ENCODE measurements at regions not wholly inside any gene's neighbourhood (a gene's known extent, or its start where the extent isn't known, plus 50 kb on each side); places are given as distances from the start of the nearest gene placed in this dataset.
"Not testable (repeated sequence)": the region's sequence is repeated elsewhere in the genome, so short reads cannot be mapped to it uniquely, and the experiment has no call there.

DNA sequence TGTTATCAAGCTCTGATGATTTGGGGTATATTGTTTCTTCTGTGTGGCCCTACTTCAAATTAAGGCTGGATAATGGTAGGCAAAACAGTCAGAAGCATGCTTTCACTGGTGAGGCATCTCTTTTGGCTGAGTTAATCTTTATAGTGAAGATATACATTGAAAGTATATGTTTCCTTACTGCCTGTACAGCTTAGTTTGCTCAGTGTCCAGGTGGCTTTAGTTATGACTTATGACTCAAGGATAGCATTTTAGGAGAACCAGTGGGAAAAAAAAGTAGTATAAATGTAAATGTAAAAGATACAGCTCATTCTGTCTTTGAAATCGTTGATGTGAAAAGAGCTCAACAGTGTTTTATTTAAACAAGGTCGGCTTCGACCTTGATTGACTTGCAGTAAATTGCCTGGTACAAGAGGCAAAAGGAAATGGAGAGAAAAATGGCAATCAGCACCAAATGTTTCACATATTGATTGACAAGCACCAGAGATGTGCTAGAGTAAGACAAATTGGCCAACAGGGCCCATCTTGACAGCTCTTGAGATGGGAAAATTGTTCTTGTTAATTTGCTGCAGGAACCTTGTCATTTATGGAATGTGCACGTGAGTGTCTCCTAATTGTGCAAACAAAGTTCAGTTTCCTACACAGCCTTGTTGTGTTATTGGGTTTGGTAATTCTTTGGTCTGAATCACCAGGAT is 447.4 kb upstream of the WWC1 start:
- DNase-seq: no peak

DNA sequence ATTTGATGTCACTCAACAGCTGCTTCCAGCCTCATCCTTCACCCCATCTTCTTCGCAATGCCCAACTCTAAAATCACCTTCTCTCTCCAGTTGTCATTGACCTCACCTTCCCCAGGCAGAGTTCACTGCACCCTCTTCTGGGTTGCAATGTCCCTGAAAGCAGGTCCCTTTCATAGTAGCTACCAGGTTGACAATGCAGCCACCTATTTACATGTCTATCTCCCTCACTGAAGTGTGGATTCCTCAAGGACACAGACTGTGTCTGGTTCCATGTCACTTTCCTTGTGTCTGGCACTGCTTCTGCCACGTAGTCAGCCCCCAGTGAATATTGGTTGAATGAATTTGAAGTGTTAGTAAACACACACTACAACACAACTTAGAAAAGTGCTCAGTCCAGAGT is 445.5 kb upstream of the WWC1 start:
- no peak for DNase-seq

DNA sequence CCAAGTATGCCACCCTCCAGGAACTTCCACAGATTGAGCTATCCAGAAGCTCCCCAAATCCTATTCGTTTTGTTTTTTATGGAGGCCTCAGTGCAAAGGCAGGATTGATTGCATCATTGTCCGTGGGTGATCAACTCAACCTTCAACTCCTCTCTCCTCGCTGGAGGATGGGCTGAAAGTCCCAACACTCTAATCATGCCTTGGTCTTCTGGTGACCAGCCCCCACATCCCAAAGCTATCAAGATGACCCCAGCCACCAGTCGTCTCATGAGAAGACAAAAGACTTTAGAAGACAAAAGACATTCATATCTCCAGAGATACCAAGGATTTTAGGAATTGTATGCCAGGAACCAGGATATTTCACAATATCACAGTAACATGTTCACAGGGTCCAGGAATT is 441.6 kb upstream of the WWC1 start:
- DNase-seq: no peak

DNA sequence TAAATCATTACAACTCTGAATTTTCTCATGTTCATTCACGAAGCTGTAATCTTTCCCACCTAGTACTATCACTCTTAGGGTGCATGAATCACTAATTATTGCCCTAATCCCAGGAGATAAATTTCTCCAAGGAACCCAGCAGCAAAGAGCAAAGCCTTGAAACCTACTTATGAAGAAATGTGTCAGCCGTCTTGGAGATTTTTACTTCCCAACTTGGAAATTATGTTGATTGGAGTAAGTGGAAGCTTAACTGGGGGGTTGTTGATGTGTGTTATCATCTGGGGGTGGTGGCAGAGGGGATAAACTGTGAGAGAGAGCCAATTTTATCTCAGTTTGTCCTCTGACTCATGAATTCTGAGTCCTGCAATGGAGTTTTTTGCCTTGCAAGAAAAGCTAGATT is 440.5 kb upstream of the WWC1 start:
- DNase-seq: no peak

DNA sequence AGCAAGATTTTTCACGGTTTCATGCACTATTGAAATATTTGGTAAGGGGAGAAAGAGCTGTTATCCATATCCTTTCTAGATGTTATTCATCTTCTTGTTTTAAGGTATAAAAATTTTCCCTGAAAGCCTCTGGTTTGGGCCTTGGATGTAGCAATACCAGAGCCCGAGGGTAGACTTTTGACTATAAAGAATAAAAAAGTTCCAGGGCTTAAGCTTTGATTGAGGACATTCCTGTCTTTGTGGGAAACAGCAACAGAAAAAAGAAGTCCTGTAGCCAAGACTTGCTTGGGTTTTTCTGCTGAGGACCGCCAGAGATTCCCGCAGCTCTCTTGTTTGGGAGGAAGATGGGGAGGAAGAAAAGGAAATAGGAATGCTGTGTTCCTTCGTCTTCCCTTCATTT is 440.0 kb upstream of the WWC1 start:
- no peak for DNase-seq

DNA sequence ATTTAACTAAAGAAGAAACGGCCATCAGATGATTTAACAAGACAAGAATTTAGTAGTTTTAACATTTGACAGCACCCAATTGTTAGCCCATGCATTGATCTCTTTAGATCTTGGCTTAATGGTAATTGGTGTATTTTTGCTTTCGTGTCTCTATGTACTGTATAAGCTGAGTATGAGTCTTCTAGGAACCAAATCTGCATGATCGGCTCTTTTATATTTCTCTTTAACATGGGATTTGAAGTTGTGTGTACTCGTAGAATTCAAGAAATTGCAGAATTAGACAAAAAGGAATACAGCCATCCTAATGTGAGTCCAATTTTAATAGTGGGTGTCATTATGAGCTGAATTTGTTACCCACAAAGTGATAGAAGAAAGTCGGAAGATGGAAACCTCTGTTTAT is 438.9 kb upstream of the WWC1 start:
- DNase-seq: no peak

DNA sequence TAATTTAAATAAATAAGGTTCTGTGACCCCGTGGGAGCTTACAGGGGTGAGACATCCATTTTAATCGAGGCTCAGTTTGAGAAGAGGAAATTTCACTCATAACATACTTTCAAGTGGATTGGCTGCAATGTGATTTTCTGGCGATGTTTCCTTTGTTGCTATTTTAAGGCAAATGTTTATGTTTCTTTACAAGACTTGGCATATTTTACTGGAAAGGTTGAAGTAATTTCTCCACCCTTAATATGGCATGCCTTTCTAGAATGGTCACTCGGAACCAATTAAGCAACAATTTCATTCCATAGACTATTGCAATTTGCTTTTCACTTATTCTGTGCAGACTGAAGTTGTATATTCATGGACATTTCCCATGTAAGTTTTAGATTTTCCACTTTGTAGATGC is 438.0 kb upstream of the WWC1 start:
- no peak for DNase-seq

DNA sequence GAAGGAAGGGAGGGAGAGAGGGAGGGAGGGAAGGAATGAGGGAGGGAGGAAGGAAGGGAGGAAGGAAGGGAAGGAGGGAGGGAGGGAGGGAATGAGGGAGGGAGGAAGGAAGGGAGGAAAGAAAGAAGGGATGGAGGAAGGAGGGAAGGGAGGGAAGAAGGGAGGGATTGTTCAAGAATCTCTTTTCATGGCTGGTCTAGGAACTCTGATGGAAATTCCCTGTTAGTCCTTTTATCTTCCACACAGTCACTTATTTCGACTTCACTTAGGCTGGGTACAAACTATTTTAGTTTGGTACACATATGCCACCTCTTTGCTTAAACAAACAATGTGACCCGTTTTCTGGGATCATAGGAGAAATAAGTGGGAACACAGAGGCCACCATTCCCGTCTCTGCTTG is 435.6 kb upstream of the WWC1 start:
- no peak for DNase-seq

DNA sequence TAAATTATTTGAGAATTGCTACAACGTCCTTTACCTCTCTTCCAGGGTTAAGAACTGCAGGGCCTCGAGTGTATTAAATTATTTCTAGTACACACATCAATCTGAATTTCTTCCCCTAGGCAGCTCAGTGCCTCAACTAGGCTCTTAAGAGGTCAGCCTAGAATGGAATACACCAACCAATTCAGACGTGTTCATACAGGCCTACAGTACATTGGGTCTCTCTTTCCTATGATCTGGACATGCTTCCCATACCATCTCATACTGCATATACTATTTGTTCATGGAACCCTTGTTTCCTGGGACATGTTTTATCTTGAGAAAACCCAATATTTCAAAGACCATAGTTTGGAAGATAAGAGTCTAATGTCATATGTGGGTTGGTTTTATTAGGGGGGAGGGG is 434.1 kb upstream of the WWC1 start:
- no peak for DNase-seq

DNA sequence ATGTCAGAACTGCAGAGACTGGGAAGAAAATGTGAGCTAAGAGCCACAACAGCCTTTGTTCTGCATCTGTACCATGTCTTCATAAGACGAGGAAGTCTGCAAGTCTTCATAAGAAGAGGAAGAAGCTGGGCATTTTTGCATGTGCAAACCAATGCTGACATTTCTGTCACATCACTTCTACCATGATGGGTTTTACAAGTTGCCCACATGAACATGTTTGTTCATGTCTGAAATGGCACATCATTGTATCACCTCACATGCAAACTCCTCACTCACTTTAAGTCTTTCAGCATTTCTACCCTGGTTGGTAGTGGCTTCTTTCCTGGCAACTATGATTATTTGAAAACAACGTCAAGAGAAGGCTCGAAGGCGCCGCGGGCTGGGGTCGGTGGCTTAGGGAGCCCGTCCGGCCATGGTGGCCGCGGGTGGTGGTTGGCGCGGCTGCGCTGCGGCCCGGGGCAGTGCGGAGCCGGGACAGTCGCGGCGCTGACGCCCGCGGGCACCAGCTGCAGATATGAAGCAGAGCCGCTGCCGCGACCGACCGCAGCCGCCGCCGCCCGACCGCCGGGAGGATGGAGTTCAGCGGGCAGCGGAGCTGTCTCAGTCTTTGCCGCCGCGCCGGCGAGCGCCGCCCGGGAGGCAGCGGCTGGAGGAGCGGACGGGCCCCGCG is 433.1 kb upstream of the WWC1 start:
- not testable (repeated sequence) for DNase-seq

DNA sequence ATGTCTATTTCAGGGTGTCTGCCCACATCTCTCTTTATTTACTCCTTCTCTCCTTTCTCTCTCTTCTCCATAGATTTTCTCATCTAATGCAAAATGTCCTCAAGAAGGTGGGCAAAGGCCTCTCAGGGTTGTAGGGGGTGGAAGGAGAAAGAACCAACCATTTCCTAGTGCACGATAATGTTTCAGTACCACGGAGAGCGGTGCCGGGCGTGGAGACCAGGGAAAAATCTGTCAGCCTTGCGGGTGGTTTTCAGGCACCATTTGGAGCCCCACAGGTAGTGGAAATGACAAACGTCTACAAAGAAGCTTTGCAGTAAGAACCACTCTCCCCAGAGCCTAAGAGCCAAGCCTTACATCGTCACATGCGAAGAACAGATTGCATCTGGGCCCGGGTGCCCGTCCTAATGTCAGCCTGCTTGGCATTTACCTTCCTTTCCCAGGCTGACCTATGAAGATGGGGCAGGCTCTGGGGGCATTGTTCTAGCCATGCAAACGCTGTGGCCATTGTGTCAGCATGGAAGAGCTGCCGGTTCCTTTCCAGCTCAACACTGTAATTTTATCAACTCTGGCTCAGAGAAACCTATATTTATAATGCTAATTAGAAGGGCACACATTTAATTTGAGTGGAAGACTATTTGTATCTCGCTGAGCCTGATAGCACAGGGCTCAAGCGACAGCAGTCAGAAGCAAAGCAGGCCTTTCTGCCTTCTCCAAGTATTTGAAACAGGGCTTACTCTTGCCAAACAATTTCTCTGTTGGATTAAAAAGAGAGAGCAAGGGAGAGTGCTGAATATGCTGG is 430.1 kb upstream of the WWC1 start:
- peak; percentile 21 to 50 for DNase-seq

DNA sequence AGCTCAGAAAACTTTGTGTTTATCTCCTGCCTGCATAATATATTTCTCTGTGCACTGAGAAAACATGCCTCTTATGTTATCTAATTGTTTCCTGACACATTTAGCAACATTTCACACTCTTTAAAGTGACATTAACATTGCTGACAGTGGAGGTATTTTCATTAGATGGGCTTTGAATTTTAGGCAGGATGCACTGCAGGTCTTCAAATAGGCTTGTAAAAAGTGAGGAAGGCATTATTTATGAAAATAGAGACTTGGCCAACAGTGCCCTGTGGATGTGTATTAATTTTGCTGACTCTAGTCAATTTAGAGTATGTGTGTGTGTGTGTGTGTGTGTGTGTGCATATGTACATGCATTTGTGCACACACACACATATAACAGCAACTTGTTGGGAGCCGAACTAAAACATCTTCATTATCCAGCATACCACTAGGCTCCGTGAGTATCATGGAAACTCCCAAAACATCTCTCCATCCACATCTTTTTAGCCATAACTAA is 429.5 kb upstream of the WWC1 start:
- DNase-seq: no peak

DNA sequence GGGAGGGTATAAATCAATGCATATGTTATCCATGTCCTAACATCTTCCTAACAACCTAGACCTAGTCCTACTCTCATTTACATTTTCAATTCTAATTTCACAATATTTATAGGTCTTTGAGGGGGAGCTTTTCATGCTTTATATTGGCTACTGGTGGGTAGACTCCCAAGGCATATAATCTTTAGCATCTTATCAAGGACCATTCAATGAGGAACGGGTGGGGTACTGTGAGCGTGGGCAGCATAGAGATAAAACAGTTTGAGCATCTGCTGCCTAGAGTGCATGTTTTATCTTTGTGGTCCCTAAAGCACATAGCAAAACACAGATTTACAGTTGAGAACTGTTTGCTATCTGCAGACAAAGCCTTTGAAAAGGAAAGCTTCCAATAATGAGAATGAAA is 427.6 kb upstream of the WWC1 start:
- DNase-seq: no peak

DNA sequence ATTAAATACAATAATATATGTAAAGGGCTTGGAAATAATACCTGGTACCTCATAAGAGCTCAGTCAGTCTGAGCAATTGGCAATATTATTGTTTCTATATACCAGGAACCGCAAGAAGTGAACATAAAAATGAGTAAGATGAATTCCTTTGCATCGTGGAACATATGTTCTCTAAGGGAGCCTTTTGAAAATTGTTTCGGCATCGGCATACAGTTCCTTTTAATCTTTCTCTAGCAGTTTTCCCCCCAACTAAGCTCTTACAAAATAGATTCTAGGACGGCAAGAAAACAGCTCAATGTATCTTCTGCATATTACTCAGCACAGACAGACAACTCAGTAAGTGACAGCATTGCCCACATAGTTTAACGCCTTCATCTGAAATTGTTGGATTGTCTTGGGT is 426.6 kb upstream of the WWC1 start:
- DNase-seq: no peak

DNA sequence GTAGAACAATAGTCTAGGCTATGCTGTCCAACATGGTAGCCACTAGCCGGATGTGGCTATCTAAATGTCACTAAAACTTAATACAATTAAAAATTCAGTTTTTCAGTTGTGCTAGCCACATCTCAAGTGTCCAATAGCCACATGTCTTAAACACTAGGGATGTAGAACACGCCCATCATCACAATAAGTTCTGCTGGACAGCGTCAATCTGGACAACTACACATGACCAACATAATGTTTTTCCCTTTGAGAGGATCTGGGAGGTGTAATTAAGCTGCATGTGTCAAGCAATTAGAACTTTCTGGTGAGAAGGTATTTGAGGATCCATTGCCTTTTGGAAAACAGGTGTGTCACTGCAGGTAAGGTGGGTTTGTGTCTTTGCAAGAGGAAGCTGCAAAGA is 424.6 kb upstream of the WWC1 start:
- no peak for DNase-seq

DNA sequence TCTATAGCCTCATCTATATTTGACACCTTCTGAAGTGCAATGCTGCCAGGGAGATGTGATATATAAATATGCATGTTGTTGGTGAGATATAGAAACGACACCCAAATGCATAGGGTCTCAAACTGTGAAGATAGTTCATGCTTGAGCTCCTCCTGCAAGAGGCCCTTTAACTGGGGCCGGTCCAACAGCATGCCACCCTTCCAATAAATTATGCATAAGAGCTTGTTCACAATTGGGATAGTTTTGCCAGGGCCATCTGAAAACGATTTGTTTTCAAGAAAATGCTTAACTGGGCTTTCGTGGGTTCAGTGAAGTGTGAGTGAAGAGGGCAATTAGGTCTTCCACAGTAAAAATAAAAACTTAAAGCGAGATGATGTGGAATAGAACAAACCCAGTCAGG is 424.2 kb upstream of the WWC1 start:
- DNase-seq: no peak

DNA sequence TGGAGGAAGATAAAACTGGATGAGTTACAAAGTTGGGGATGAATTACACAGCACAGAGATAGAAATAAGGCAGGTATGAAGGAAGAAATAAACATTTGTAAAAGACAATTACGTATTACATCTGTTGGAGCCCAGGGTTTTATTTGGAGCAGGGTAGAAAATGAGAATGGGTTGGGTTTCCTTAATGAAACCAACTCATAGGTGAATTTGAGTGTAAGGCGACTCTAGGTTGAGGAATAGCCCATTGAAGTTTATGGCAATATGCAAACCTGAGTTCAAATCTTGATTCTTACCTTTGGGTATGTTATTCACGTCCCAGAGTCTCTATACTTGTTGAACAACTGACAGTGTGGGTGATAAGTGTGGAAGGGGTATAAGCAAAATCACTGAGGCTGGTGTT is 422.3 kb upstream of the WWC1 start:
- no peak for DNase-seq

DNA sequence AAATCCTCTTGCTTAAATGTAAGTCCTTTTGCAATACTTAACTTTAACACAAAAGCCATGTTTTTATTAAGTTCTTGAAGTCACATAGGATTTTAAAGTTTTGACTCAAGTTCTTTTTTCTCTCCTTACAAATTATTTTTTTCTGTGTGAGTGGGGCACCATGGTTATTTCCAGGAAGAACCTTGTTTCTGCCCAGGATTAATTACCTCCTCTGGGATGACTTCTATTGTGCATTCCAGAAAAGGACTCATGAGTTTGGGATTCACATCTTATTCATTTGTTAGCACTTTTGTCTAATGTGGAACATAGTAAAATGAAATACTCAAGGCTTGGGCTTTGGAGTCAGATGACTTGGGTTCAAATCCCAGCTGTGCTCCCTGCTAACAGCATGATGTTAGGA is 421.4 kb upstream of the WWC1 start:
- DNase-seq: no peak

DNA sequence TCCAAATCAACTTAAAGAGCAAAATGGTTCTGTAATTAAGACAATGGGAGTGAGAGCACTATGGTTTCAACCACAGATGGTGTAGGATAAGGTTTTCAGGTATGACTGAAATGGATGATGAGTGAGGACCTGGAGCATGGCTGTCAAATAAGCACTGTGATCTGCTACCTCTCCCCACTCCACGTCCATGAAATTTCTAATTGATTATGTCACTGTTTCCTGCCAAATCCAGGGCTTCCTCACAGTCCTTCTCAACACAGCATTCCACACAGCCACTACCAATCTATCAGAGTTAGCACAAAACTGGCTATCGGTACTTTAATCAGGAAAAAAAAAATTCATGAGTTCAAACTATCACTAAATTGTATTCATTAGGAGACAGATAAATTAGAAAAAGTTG is 420.4 kb upstream of the WWC1 start:
- DNase-seq: no peak

DNA sequence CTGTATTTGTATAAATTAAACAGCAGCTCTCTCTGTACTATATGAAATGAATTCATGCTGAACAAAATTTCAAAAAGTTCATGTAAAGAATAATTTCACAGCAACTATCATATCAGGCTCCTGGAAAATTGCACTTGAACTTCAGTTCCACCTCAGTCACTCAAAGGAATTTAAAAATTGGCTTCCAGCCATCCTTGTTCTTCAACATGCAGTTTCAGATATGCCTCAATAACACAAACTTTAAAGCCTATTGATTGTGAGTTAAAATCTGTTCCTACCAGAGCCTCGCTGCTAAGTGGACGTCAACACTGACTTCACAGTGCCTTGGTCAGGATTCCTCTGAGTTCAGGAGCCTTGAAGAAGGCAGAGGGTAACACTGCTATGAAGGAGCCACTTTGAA is 418.7 kb upstream of the WWC1 start:
- no peak for DNase-seq

DNA sequence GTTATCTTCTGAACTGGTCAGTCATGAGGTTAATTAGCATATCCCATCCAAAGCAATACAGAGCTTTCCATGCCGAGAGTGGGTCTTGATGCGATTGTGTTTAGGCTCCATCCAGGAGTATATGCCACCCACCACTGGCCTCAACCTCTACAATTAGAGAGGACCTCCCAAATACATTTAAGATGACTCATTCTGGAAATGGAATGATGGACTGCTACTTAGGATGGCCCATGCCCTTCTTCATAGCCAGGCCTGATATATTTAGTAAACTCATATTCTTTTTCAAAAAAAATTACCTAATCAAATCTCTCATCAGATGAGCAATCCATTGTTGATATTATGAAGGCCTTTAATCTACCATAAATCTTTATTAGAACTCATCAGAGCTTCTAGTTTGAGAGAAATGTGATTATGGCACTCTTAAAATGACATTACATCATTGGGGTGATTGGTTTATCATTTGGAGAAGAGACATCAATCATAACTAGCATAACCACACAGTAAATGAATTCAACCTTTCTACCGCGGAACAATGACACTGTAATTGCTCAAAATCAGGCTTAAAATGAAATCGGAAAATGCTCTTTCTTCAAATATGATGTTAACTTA is 414.2 kb upstream of the WWC1 start:
- no peak for DNase-seq

DNA sequence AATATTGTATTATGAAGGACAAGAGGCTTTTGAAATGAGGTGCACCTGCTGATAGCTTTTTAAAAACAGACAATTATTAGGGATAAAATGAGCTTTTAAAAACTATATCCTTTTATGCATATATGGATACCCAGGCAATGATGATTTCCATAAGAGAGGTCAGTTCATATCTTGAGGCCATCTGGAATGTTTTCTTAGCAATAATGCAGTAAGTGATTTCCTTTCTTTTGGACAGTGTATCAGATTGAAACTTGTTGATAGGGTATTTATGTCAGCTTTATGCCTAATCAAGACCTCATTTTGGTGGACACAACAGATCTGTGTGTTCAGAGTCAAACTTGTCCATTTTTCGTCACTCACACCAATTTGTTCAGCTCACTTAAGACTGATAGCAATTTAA is 413.5 kb upstream of the WWC1 start:
- DNase-seq: no peak

DNA sequence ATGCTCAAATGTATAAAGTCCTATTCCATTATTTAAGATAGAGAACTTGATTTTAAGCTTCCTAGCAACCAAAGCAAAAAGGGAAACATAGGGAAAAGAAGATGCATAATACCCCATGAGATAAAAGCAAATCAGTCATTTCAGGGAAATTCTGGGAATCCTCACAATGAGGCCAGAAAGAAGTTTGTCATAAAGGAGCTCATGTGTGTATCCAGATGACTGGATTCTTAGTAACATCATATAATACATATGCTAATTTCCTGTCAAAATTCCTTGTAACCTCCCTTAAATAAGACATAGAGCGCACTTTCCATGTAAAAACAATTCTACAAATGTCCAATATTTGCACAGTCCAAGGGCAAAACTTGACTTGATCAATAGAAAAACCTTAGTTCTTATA is 411.0 kb upstream of the WWC1 start:
- no peak for DNase-seq

DNA sequence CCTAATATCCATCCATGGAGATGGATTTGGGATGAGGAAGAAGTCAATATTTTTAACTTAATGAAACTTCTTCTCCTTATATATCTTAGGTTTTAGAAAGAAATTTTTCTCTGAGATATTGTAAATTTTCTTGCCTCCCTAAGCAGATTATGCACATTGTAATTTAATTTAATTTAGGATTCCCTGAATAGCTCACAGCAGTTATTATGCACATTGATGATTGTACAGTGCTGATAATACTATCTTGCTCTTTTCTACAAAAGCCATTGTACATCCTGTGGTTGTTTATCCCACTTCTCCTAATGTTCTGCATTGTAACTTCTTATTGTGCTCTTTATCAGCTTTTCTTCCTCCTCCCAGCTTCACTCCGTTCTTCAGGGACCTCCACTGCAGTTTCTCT is 410.4 kb upstream of the WWC1 start:
- DNase-seq: no peak

All from NCI-H524 (cell line).